HCT116 (cell line): ENCODE measurements at regions not wholly inside any gene's neighbourhood (a gene's known extent, or its start where the extent isn't known, plus 50 kb on each side); places are given as distances from the start of the nearest gene placed in this dataset.

ENCODE experiments used
- ATAC-seq: fragments of 200-7000 bp; cut with Tn5 transposase; 2 replicates; pipeline ENCODE4 v1.9.1; 2020; ENCODE audit warnings: mild to moderate bottlenecking, moderate library complexity
- BruUV-seq: library from RNA; stranded (reverse); fragments of 400-500 nt; replicated peaks from 2 replicates; lab custom pipeline; 2021; lab: Mats Ljungman, UMichigan
- CTCF ChIA-PET: fragments of 300-600 bp; sonication (Branson Sonifier 250); formaldehyde crosslinking; loops from one replicate; lab custom pipeline; 2021; ENCODE audit warnings: antibody characterized with exemption; lab: Charles Lee
- POLR2A ChIA-PET: fragments of 300-600, 350-600 bp; sonication (Branson Sonifier 250); formaldehyde crosslinking; loops from one replicate; lab custom pipeline; 2021; ENCODE audit warnings: antibody characterized with exemption; lab: Charles Lee
- RAD21 ChIA-PET, 2 experiments: fragments of 300-600 bp; sonication (Branson Sonifier 250); formaldehyde crosslinking; loops; one replicate each; lab custom pipeline; 2023; ENCODE audit warnings: low total read pairs in 2 of 2; ENCODE audit not compliant: uncharacterized antibody in 2 of 2, unreplicated experiment in 2 of 2, low non-redundant PET in 1 of 2; lab: Charles Lee
- DNase-seq: peaks from one replicate; pipeline ENCODE4 v3.0.0-alpha.2; 2010; ENCODE audit warnings: low read depth, low spot score
- H2AFZ ChIP-seq: fragments of 200-600 bp; shearing (Covaris generic), sonication (generic); 2 replicates; pipeline ENCODE4 v1.6.1; 2017; ENCODE audit warnings: low read depth, mixed run types, mixed read lengths, antibody characterized with exemption, low read length; ENCODE audit not compliant: poor library complexity, severe bottlenecking
- H3K27ac ChIP-seq: 2 replicates; pipeline ENCODE4 v1.5.1; 2012; ENCODE audit warnings: low read depth, low read length
- H3K27me3 ChIP-seq: fragments of 200-600 bp; sonication (generic); 2 replicates; pipeline ENCODE4 v1.6.1; 2016; ENCODE audit warnings: mixed run types, low read length, mixed read lengths; ENCODE audit not compliant: insufficient read depth
- H3K36me3 ChIP-seq, 2 experiments: fragments of 200-500 bp in 1 of 2; fragments of 200-600 bp in 1 of 2; sonication (Bioruptor generic) in 1 of 2; sonication (generic) in 1 of 2; 2 replicates each; pipeline versions ENCODE4 v1.5.1 to v1.6.1; 2014 to 2016; ENCODE audit warnings: low read length in 2 of 2, inconsistent platforms in 1 of 2, mixed read lengths in 1 of 2, mixed run types in 1 of 2; ENCODE audit not compliant: insufficient read depth in 2 of 2, control insufficient read depth in 1 of 2
- H3K4me1 ChIP-seq, 2 experiments: fragments of 200-600 bp in 1 of 2; sonication (generic) in 1 of 2; 2 replicates each; pipeline versions ENCODE4 v1.5.1 to v1.6.1; 2012 to 2017; ENCODE audit warnings: low read length in 2 of 2, inconsistent platforms in 1 of 2, mild to moderate bottlenecking in 1 of 2, mixed read lengths in 1 of 2, mixed run types in 1 of 2, moderate library complexity in 1 of 2; ENCODE audit not compliant: insufficient read depth in 2 of 2, control insufficient read depth in 1 of 2
- H3K4me2 ChIP-seq: fragments of 200-600 bp; sonication (generic); 2 replicates; pipeline ENCODE4 v1.6.1; 2017; ENCODE audit warnings: mixed run types, low read length, mixed read lengths
- H3K4me3 ChIP-seq, 2 experiments: fragments of 200-600 bp in 1 of 2; sonication (generic) in 1 of 2; replicated peaks in 1 of 2; 2 replicates each; pipeline ENCODE4 v1.5.1; 2011 to 2016; ENCODE audit warnings: low read length in 2 of 2, control low read depth in 1 of 2, low read depth in 1 of 2, mild to moderate bottlenecking in 1 of 2, mixed read lengths in 1 of 2, mixed run types in 1 of 2
- H3K79me2 ChIP-seq: fragments of 200-600 bp; sonication (generic); 2 replicates; pipeline ENCODE4 v1.6.1; 2017; ENCODE audit warnings: mild to moderate bottlenecking, mixed run types, low read length, moderate library complexity, mixed read lengths; ENCODE audit not compliant: insufficient read depth
- H3K9ac ChIP-seq: fragments of 200-600 bp; sonication (generic); 2 replicates; pipeline ENCODE4 v1.6.1; 2016; ENCODE audit warnings: low read length, mixed read lengths
- H3K9me2 ChIP-seq: fragments of 200-600 bp; sonication (generic), shearing (Covaris generic); 2 replicates; pipeline ENCODE4 v1.6.1; 2017; ENCODE audit warnings: mixed run types, mild to moderate bottlenecking, moderate library complexity; ENCODE audit not compliant: insufficient read depth
- H3K9me3 ChIP-seq, 2 experiments: fragments of 200-500 bp in 1 of 2; fragments of 200-600 bp in 1 of 2; sonication (Bioruptor generic) in 1 of 2; sonication (generic) in 1 of 2; 2 replicates each; pipeline ENCODE4 v1.6.1; 2014 to 2017; ENCODE audit warnings: low read length in 2 of 2, mixed read lengths in 2 of 2, inconsistent platforms in 1 of 2, low read depth in 1 of 2, mild to moderate bottlenecking in 1 of 2, mixed run types in 1 of 2, moderate library complexity in 1 of 2; ENCODE audit not compliant: control insufficient read depth in 1 of 2, insufficient read depth in 1 of 2
- H4K20me1 ChIP-seq: fragments of 200-600 bp; sonication (generic), shearing (Covaris generic); 2 replicates; pipeline ENCODE4 v1.6.1; 2017; ENCODE audit warnings: mixed run types, mild to moderate bottlenecking, moderate library complexity; ENCODE audit not compliant: insufficient read depth
- CBX3 ChIP-seq: IDR thresholded peaks from 2 replicates; pipeline ENCODE4 v1.6.1; 2012; ENCODE audit warnings: low read depth
- CEBPB ChIP-seq: IDR thresholded peaks from 2 replicates; pipeline ENCODE4 v1.6.1; 2012; ENCODE audit warnings: low read depth
- EGR1 ChIP-seq: IDR thresholded peaks from 2 replicates; pipeline ENCODE4 v1.6.1; 2012; ENCODE audit warnings: low read depth
- ELF1 ChIP-seq: IDR thresholded peaks from 2 replicates; pipeline ENCODE4 v1.6.1; 2012; ENCODE audit warnings: low read depth, borderline replicate concordance
- EZH2 ChIP-seq: fragments of 200-600 bp; sonication (generic); IDR thresholded peaks from 2 replicates; pipeline ENCODE4 v1.6.1; 2017; ENCODE audit warnings: antibody characterized with exemption, mixed run types
- FOSL1 ChIP-seq: IDR thresholded peaks from 2 replicates; pipeline ENCODE4 v1.6.1; 2012; ENCODE audit warnings: low read depth
- YY1 ChIP-seq: IDR thresholded peaks from 2 replicates; pipeline ENCODE4 v1.6.1; 2011; ENCODE audit warnings: low read length, low read depth, moderate library complexity, mild to moderate bottlenecking; ENCODE audit not compliant: insufficient replicate concordance; ENCODE audit errors: extremely low read depth
- intact Hi-C: fragments of 100-400 bp; cut with micrococcal nuclease; formaldehyde crosslinking; loops from 2 replicates; pipeline ENCODE4 v1.10.0; 2022
- TF ChIP-seq, protein P1 (sequence below): IDR thresholded peaks from 2 replicates; pipeline ENCODE4 v1.6.1; 2012; ENCODE audit warnings: low read depth
- TF ChIP-seq, protein P2 (sequence below): IDR thresholded peaks from 2 replicates; pipeline ENCODE4 v1.6.1; 2012
- TF ChIP-seq, protein P3 (sequence below): IDR thresholded peaks from 2 replicates; pipeline ENCODE4 v1.6.1; 2011; ENCODE audit warnings: mild to moderate bottlenecking, low read length, moderate library complexity; ENCODE audit not compliant: insufficient replicate concordance; ENCODE audit errors: extremely low read depth
- TF ChIP-seq, protein P4 (sequence below): IDR thresholded peaks from 2 replicates; pipeline ENCODE4 v1.6.1; 2012
- TF ChIP-seq, protein P5 (sequence below), 3 experiments: fragments of 200-600 bp in 1 of 3; sonication (generic) in 1 of 3; IDR thresholded peaks in 2 of 3; conservative IDR thresholded peaks in 1 of 3; 2 replicates each; pipeline ENCODE4 v1.5.1; 2012 to 2017; ENCODE audit warnings: low read depth in 2 of 3, low read length in 2 of 3, antibody characterized with exemption in 1 of 3, borderline replicate concordance in 1 of 3, control low read depth in 1 of 3, mild to moderate bottlenecking in 1 of 3, mixed read lengths in 1 of 3, mixed run types in 1 of 3, moderate library complexity in 1 of 3; ENCODE audit not compliant: insufficient read depth in 1 of 3

DNA sequence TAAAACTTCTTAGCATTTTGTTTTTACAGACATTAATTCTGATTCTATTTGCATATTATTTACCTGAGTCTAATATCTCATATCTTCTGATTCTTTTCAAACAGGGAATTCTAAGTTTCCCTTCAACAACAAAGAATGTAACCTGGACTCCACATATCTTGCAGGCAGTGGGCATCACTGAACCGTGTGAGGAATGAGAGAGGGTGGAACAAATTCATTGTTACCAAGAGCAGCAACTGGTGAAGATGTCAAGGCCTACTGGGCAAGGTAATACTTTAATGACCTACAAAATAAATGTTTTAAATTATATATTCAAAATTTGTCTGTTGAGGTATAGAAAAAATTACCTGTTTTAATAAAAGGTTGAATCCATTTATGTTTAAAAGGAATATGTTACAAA, 455.3 kb upstream of the TUSC1 start (continued):
- TF ChIP-seq, protein P1, sequence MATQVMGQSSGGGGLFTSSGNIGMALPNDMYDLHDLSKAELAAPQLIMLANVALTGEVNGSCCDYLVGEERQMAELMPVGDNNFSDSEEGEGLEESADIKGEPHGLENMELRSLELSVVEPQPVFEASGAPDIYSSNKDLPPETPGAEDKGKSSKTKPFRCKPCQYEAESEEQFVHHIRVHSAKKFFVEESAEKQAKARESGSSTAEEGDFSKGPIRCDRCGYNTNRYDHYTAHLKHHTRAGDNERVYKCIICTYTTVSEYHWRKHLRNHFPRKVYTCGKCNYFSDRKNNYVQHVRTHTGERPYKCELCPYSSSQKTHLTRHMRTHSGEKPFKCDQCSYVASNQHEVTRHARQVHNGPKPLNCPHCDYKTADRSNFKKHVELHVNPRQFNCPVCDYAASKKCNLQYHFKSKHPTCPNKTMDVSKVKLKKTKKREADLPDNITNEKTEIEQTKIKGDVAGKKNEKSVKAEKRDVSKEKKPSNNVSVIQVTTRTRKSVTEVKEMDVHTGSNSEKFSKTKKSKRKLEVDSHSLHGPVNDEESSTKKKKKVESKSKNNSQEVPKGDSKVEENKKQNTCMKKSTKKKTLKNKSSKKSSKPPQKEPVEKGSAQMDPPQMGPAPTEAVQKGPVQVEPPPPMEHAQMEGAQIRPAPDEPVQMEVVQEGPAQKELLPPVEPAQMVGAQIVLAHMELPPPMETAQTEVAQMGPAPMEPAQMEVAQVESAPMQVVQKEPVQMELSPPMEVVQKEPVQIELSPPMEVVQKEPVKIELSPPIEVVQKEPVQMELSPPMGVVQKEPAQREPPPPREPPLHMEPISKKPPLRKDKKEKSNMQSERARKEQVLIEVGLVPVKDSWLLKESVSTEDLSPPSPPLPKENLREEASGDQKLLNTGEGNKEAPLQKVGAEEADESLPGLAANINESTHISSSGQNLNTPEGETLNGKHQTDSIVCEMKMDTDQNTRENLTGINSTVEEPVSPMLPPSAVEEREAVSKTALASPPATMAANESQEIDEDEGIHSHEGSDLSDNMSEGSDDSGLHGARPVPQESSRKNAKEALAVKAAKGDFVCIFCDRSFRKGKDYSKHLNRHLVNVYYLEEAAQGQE: no peak
- TF ChIP-seq, protein P2, sequence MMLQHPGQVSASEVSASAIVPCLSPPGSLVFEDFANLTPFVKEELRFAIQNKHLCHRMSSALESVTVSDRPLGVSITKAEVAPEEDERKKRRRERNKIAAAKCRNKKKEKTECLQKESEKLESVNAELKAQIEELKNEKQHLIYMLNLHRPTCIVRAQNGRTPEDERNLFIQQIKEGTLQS: no peak
- TF ChIP-seq ELF1: no peak
- no peak for TF ChIP-seq CBX3

DNA sequence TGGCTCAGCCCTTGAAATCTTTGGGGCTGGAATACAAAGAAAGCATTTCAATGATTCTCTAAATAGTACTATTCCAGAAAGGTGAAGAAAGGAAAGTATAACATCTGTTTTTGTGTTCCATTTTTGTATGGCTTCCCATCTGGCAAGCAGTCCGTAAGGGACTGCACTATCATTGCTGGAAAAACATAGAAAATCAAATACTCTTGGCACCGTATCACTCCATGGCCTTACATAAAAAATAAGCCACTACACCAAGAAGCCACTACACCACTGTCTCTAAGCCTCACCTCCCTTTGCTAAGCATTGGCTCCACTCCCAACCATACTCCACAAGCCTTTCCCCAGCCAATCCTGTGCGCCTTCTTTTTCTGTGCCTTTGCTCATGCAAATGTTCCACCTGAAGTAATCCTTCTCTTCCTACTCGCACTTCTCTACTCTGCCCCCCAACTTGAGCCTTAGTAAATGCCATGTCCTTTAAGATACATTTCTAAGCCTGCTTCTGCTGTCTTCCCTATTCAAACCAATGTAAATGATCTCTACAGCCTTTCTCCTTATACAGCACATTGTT, 454.6 kb upstream of the TUSC1 start:
- Histone ChIP-seq H3K36me3 (no peaks in the 10 kb centered on the region), H3K79me2 (no peaks in the 10 kb centered on the region), H3K4me2 (no peak overlapping the region), H2AFZ (no peak overlapping the region), H3K4me1 (no peaks in the 10 kb centered on the region), H3K9me2 (no peaks in the 10 kb centered on the region), H3K27me3 (no peaks in the 10 kb centered on the region), H3K27ac (no peak overlapping the region), H3K4me3 (no peak overlapping the region), H3K9ac (no peak overlapping the region), H3K9me3 (peaks cover 4 to 16% of the 10 kb centered on the region in 2 experiments; a peak in 2 of 4 replicates), H4K20me1 (no peaks in the 10 kb centered on the region)
- POLR2A ChIA-PET: no interaction called here
- CTCF ChIA-PET: no interaction called here
- TF ChIP-seq EZH2: no peak
- TF ChIP-seq, protein P3, sequence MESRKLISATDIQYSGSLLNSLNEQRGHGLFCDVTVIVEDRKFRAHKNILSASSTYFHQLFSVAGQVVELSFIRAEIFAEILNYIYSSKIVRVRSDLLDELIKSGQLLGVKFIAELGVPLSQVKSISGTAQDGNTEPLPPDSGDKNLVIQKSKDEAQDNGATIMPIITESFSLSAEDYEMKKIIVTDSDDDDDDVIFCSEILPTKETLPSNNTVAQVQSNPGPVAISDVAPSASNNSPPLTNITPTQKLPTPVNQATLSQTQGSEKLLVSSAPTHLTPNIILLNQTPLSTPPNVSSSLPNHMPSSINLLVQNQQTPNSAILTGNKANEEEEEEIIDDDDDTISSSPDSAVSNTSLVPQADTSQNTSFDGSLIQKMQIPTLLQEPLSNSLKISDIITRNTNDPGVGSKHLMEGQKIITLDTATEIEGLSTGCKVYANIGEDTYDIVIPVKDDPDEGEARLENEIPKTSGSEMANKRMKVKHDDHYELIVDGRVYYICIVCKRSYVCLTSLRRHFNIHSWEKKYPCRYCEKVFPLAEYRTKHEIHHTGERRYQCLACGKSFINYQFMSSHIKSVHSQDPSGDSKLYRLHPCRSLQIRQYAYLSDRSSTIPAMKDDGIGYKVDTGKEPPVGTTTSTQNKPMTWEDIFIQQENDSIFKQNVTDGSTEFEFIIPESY: no peak
- TF ChIP-seq, protein P4, sequence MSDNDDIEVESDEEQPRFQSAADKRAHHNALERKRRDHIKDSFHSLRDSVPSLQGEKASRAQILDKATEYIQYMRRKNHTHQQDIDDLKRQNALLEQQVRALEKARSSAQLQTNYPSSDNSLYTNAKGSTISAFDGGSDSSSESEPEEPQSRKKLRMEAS: no peak
- TF ChIP-seq, protein P2: no peak
- TF ChIP-seq, protein P5, sequence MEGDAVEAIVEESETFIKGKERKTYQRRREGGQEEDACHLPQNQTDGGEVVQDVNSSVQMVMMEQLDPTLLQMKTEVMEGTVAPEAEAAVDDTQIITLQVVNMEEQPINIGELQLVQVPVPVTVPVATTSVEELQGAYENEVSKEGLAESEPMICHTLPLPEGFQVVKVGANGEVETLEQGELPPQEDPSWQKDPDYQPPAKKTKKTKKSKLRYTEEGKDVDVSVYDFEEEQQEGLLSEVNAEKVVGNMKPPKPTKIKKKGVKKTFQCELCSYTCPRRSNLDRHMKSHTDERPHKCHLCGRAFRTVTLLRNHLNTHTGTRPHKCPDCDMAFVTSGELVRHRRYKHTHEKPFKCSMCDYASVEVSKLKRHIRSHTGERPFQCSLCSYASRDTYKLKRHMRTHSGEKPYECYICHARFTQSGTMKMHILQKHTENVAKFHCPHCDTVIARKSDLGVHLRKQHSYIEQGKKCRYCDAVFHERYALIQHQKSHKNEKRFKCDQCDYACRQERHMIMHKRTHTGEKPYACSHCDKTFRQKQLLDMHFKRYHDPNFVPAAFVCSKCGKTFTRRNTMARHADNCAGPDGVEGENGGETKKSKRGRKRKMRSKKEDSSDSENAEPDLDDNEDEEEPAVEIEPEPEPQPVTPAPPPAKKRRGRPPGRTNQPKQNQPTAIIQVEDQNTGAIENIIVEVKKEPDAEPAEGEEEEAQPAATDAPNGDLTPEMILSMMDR (IDR thresholded peaks at IDR 0.05 in 2 of 3, conservative IDR thresholded peaks at IDR 0.05 in 1 of 3; ENCODE audit: borderline replicate concordance in 1 of 3, insufficient read depth in 1 of 3, low read depth in 2 of 3, low read length in 2 of 3): no peak
- TF ChIP-seq FOSL1: no peak
- TF ChIP-seq CEBPB: no peak
- no peak for TF ChIP-seq EGR1
- TF ChIP-seq YY1: no peak
- no peak for DNase-seq
- ATAC-seq: no peak
- BruUV-seq: no TSS peak
- intact Hi-C loops: no loop called here
- RAD21 ChIA-PET: no interaction called here
